G401 (cell line): ENCODE measurements at regions not wholly inside any gene's neighbourhood (a gene's known extent, or its start where the extent isn't known, plus 50 kb on each side); places are given as distances from the start of the nearest gene placed in this dataset.

Experiments
- DNase-seq: peaks from one replicate; pipeline ENCODE4 v3.0.0-alpha.2; 2015; ENCODE audit warnings: low spot score
- in situ Hi-C: cut with HindIII; loops from 2 replicates; pipeline ENCODE4 v1.10.0; 2016; ENCODE audit warnings: low sequenced_read_pairs, mixed read lengths

DNA sequence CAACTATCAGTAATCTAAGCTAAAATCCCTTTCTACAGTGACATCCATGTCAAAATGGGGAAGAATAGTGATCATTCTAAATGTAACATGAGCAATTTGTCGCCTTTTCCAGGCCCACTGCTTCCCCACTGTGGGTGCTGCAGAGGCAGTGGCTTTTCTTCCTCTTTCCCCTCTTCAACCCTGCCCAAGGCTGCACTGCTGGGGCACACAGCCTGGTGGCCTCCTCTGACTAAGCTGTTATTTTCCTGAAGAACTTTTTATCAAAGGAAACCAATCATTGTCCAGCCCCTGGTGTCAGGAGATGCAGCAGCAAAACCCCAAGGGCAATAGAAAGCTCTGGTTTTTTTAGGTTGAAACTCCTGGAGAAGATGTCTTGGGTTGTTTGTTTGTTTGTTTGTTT, 117.6 kb upstream of the KLF7 start:
- in situ Hi-C loops = no loop called here

GRCh38 chr2:207284556-207285472, 119.1 kb upstream of the KLF7 start:
- in situ Hi-C loops = no loop called here
- no peak for DNase-seq

More for the DNA sequence above, 117.6 kb upstream of the KLF7 start:
- no peak for DNase-seq

- DNase-seq = no peak
- in situ Hi-C loops = no loop called here
Measured at GRCh38 chr2:207285473-207285815, 119.7 kb upstream of the KLF7 start.

- in situ Hi-C loops = no loop called here
- DNase-seq = no peak
Measured at GRCh38 chr2:207286106-207286505, 120.4 kb upstream of the KLF7 start.

GRCh38 chr2:207288628-207289027, 122.9 kb upstream of the KLF7 start:
- in situ Hi-C loops = no loop called here

GRCh38 chr2:207289295-207290018, 123.7 kb upstream of the KLF7 start:
- in situ Hi-C loops = no loop called here
- no peak for DNase-seq

More at GRCh38 chr2:207288628-207289027, 122.9 kb upstream of the KLF7 start:
- DNase-seq = no peak

GRCh38 chr2:207290833-207291624, 125.3 kb upstream of the KLF7 start:
- DNase-seq = no peak
- in situ Hi-C loops = no loop called here

- in situ Hi-C loops = no loop called here
- no peak for DNase-seq
Measured at GRCh38 chr2:207291625-207292252, 126.0 kb upstream of the KLF7 start.

DNA sequence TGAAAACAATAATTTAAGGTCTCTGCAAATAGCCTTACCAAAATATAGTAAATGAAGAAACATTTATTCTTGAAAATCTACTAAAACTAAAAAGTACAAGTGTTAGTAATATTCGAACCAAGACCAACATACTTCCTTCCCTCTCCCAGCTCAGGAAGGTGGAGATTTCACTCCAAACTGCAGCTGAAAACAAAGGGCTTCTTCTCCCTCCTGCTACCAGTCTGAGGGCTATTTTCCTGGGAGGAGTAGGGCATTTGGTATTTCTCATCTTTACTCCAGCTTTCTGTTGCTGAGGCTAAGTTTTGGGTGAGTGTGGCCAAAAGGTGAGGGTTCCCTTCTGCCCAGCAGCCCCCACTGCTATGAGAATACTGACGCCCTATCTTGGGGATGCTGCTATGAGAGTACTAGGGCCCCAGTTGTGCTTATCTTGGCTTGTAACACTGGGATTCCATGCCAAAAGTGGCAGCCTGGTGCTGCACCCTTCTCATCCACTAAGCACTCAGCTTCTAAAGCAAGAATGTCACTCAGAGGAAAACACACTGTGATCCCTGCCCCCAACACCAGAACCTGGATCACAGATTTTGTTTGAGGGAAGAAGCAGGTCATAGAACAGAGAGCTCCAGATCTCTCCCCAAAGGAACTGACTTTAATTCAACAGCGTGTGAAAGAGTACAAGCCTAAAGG, 130.7 kb upstream of the KLF7 start:
- DNase-seq = no peak
- in situ Hi-C loops = no loop called here

- in situ Hi-C loops = no loop called here
- DNase-seq = no peak
Measured at GRCh38 chr2:207300817-207301216, 135.1 kb upstream of the KLF7 start.

DNA sequence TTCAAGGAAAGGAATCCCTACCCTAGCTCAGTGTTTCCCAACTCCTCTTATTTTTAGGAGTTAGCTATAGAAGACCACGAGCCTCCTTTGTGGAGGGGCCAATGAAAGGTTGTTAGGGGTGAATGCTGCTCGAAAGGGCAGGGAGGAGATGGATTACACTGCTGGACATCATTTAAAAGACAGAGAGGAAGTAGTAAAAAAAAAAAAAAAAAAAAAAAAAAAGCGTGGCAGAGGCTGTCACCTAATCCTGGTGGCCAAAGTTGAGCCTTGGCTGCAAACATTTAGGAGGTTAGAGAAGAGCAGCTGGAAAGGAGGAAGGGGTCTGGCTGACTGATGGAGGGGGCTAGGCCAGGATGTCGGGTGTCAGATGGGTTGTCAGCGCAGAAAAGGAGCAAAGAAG, 139.0 kb upstream of the KLF7 start:
- in situ Hi-C loops = no loop called here
- DNase-seq = no peak

- in situ Hi-C loops = no loop called here
- no peak for DNase-seq
Measured at GRCh38 chr2:207308519-207309224, 142.9 kb upstream of the KLF7 start.

DNA sequence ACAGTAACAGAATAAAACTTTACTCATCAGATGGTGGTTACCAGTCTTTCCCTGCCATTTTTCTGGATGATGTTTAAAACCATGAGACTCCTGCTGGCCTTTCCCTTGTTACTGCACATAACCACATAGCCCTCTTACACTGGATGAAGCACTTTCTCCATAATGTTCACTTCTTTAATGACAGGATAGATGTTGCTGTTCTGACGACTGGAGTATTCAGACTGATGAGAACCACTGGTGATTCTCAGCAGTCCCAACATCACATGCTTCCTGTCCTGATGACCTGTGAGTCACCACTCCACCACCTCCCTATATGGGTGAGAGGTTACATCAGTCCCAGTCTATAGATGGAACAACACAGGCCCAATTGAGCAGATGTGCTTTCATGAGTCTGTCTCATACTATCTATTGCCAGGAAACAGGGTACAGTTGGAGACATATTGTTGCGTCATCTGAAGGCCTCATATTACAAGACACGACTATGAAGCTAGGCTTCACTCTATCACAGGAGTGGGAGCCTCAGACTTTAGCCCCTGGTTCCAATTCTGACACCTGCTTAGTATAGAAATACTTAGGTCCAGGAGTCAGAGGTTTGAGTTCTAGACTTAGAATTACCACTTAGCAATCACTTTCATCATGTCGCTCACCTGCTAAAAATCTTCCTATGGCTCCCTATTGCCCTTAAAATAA, 145.7 kb upstream of the KLF7 start:
- peak; percentile 33 for DNase-seq
- in situ Hi-C loops = no loop called here

DNA sequence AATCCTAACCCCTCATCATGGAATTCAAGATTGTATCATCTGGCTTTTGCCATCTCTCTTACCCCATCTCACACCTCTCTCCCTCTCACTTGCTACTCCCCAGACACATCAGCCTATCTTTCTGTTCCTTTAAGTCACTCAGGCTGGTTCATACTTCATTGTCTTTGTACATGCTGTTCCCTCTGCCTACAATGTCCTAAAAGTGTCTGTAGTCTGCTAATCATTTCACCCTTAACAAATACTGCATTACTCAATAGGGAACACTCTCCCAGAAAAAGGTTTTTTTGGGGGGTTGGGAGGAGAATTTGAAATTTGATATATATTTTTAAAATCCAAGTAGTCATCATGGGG, 146.2 kb upstream of the KLF7 start:
- DNase-seq = no peak
- in situ Hi-C loops = no loop called here

DNA sequence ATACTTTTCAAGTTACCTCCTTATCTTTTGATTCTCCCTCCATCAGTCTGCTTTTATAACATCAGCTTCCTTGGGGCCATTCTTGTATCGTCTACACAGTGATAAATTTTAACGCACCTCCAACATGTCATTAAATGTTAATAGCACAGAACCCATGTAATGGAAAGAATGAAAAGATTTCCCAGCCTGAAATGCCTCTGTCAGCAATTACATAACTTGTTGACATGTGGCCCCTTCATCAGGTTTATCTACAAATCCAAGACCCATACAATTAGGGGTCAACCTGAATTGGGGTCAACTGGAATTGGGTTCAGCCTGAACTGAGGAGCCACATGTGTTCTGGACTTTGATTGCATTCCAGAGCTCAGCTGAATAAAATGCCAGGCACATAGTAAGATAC, 148.2 kb upstream of the KLF7 start:
- no peak for DNase-seq
- in situ Hi-C loops = no loop called here

DNA sequence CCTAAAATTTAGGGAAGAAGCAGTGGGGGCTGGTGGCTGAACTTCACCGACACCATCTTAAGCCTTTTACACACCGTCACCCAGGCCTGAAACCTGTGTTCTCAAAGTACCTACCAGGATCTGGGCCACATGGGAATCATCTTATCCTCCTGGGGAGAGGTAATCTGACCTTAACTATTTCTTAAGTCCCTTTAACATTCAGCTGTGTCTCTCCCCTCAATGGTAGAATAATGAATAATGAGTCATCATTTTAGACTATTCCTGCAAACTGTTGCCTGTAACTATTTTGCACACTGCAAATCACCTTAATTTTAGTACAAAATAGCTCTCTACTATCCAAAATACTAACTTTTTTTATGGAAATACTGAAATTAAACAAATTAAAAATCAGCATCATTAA, 149.4 kb upstream of the KLF7 start:
- no peak for DNase-seq
- in situ Hi-C loops = no loop called here

DNA sequence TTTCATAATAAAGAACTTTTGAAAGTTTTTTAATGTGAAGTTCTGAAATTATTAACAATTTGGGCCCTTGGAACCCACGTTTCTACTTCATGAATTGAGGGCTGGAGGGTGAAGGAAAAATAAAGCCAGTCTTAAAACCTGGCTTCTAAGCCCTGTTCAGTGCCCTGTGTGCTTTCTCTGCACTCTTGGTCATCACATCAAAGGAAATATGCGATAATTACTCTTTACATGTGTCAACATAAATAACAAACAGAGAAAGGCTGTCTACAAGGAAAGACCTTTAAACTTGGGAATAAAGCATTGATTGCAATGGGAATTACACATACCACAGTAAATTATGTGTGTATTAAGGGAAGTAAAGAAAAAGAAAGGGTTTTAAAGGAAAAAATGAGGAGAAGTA, 150.7 kb upstream of the KLF7 start:
- no peak for DNase-seq
- in situ Hi-C loops = no loop called here

DNA sequence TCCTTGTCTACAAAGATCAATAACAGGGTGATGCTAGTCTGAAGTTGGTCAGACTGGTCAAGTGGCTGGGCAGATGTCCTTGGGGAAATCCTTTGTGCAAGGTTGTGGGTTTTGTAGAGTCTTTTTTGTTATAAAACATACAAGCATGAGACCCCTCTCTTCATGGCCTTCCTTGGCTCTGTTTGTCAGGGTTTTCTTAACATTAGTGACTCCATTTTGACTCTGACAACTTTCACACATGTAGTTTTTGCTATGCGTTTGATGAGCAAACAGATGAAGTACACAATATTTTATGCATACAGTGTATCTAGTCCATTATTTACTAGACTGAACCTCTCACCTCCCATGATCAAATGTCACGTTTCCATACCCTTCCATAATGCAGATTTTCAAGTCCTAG, 151.2 kb upstream of the KLF7 start:
- in situ Hi-C loops = no loop called here
- no peak for DNase-seq
